ENCODE measurements at regions not wholly inside any gene's neighbourhood (a gene's known extent, or its start where the extent isn't known, plus 50 kb on each side); places are given as distances from the start of the nearest gene placed in this dataset.

DNA sequence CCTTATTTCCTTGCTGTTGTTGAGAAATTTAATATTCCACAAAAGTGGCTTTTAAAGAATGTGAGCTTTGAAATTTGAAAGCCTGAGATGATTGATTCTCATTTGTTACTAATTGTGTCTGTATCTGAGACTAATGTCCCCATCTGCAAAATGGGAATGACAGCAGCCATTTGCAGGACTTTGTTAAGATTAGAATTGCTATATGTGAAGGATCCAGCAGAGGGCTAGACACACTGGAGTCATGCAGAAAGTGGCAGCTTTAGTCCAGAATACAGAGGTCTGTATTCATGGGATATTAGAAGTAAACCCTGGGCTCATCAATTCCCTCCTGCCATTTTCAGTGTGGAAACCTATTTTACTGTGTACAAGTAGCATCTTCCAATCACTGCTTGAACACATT lies 296.5 kb upstream of the GYPC start:
- Mint-ChIP-seq H3K9me3 (ENCODE audit: unreplicated experiment) (no peaks in the 10 kb centered on the region), H3K27me3 (ENCODE audit: unreplicated experiment) (no peaks in the 10 kb centered on the region), H3K27ac (ENCODE audit: unreplicated experiment) (no peak overlapping the region), H3K36me3 (ENCODE audit: low read depth, unreplicated experiment) (no peaks in the 10 kb centered on the region), H3K4me1 (ENCODE audit: unreplicated experiment) (no peaks in the 10 kb centered on the region), H3K4me3 (ENCODE audit: unreplicated experiment) (no peak overlapping the region)
- no peak for DNase-seq (ENCODE audit: low spot score)
- TF ChIP-seq, protein P1, sequence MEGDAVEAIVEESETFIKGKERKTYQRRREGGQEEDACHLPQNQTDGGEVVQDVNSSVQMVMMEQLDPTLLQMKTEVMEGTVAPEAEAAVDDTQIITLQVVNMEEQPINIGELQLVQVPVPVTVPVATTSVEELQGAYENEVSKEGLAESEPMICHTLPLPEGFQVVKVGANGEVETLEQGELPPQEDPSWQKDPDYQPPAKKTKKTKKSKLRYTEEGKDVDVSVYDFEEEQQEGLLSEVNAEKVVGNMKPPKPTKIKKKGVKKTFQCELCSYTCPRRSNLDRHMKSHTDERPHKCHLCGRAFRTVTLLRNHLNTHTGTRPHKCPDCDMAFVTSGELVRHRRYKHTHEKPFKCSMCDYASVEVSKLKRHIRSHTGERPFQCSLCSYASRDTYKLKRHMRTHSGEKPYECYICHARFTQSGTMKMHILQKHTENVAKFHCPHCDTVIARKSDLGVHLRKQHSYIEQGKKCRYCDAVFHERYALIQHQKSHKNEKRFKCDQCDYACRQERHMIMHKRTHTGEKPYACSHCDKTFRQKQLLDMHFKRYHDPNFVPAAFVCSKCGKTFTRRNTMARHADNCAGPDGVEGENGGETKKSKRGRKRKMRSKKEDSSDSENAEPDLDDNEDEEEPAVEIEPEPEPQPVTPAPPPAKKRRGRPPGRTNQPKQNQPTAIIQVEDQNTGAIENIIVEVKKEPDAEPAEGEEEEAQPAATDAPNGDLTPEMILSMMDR (IDR thresholded peaks at IDR 0.05; ENCODE audit: unreplicated experiment), result peak; percentile 25

DNA sequence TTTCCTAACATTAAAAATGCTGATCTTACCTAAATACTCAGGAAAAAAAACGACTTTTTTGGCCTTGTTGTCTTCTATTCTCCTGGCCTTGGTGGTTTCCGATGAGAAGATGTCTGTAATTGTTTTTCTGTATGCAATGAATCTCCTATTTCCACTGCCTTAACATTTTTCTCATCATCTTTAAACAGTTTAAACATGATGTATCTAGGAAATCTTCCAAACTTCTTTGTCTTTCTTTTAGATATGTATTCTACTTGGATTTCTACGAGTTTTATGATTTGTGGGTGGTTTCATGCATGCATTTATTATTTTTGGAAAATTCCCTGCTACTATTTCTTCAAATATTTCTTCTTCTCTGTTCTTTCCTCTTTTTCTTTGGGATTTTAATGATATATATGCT lies 288.6 kb upstream of the GYPC start:
- no peak overlapping the region for H3K4me3 Mint-ChIP-seq (ENCODE audit: unreplicated experiment)
- TF ChIP-seq, protein P1 (IDR thresholded peaks at IDR 0.05; ENCODE audit: unreplicated experiment), result no peak
- no peaks in the 10 kb centered on the region for H3K27me3 Mint-ChIP-seq (ENCODE audit: unreplicated experiment)
- no peaks in the 10 kb centered on the region for H3K9me3 Mint-ChIP-seq (ENCODE audit: unreplicated experiment)
- DNase-seq (ENCODE audit: low spot score), result no peak
- no peak overlapping the region for H3K27ac Mint-ChIP-seq (ENCODE audit: unreplicated experiment)
- peaks cover 9% of the 10 kb centered on the region for H3K4me1 Mint-ChIP-seq (ENCODE audit: unreplicated experiment)
- no peaks in the 10 kb centered on the region for H3K36me3 Mint-ChIP-seq (ENCODE audit: low read depth, unreplicated experiment)

DNA sequence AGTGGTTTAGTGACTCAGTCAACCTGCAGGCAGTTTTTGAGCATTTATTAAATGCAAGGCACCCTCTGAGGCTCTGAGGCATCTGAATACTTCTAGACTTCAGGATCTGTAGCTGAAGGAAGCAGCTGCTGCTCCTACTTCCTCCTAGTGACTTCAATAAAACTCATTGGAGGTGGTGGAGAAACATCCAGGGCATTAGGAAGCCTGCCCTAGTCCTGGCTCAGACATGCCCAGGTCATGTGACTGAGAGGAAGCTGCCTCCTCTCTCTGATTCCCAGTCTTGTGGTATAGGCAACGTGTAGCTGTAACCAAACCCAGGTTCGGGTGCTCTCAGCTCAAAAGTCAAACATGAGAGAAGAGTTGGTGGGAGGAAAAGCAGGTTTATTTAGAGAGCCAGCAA lies 287.2 kb upstream of the GYPC start:
- Mint-ChIP-seq H3K4me3 (ENCODE audit: unreplicated experiment) (no peak overlapping the region), H3K27ac (ENCODE audit: unreplicated experiment) (no peak overlapping the region), H3K4me1 (ENCODE audit: unreplicated experiment) (peaks cover 9% of the 10 kb centered on the region), H3K27me3 (ENCODE audit: unreplicated experiment) (no peaks in the 10 kb centered on the region), H3K36me3 (ENCODE audit: low read depth, unreplicated experiment) (no peaks in the 10 kb centered on the region), H3K9me3 (ENCODE audit: unreplicated experiment) (no peaks in the 10 kb centered on the region)
- TF ChIP-seq, protein P1 (IDR thresholded peaks at IDR 0.05; ENCODE audit: unreplicated experiment), result no peak
- DNase-seq (ENCODE audit: low spot score), result no peak

DNA sequence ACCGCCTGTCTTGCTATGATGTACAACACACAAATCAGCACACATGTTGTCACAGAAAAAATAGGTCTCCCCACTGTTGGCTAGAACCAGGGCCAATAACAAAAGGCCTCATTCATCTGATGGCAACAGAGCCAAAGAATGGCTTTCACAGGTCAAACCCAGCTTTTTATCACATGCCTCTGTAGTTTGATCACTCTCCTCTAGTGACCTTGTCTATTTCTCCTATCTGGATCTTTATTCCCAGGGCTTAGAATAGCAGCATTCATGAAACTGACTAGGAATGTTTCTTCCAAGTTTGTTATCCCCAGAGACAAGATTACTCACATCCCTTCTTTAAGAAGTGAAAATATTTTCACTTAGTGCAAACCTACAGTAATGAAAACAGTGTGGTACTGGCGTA lies 285.8 kb upstream of the GYPC start:
- Mint-ChIP-seq H3K4me1 (ENCODE audit: unreplicated experiment) (peaks cover 9% of the 10 kb centered on the region), H3K27me3 (ENCODE audit: unreplicated experiment) (peaks cover 2% of the 10 kb centered on the region), H3K36me3 (ENCODE audit: low read depth, unreplicated experiment) (no peaks in the 10 kb centered on the region), H3K27ac (ENCODE audit: unreplicated experiment) (no peak overlapping the region), H3K4me3 (ENCODE audit: unreplicated experiment) (no peak overlapping the region), H3K9me3 (ENCODE audit: unreplicated experiment) (no peaks in the 10 kb centered on the region)
- TF ChIP-seq, protein P1 (IDR thresholded peaks at IDR 0.05; ENCODE audit: unreplicated experiment), result no peak
- no peak for DNase-seq (ENCODE audit: low spot score)

DNA sequence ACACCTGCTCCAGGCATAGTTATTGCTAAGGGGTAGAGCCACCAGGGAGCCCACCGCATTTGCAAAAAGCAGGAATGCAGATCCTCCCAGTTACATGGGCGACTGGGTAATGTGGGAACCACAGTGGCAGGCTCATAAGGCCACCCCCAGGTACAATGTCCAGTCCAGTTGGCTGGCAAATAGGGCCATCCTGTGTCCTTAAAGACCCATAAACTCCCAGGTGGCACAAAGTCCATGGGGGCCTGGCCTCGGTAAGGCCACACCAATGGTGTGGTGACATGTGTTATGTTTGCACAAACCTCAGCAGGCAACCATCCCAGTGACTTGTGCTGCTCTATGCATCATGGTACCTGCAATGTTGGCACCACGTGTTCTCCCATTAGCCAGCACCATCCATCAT lies 283.6 kb upstream of the GYPC start:
- peaks cover 9% of the 10 kb centered on the region for H3K4me1 Mint-ChIP-seq (ENCODE audit: unreplicated experiment)
- H3K27ac Mint-ChIP-seq (ENCODE audit: unreplicated experiment), result no peak overlapping the region
- no peak overlapping the region for H3K4me3 Mint-ChIP-seq (ENCODE audit: unreplicated experiment)
- TF ChIP-seq, protein P1 (IDR thresholded peaks at IDR 0.05; ENCODE audit: unreplicated experiment), result no peak
- no peaks in the 10 kb centered on the region for H3K36me3 Mint-ChIP-seq (ENCODE audit: low read depth, unreplicated experiment)
- DNase-seq (ENCODE audit: low spot score), result no peak
- H3K9me3 Mint-ChIP-seq (ENCODE audit: unreplicated experiment), result no peaks in the 10 kb centered on the region
- H3K27me3 Mint-ChIP-seq (ENCODE audit: unreplicated experiment), result peaks cover 2% of the 10 kb centered on the region

Measured in endothelial cell (in vitro differentiated cells).